Stimulated activated CD4-positive, alpha-beta T cell treated with anti-CD3 and anti-CD28 coated beads, Interleukin-2, amount 100 ng/mL, for 48 hours (primary cell): ENCODE measurements at regions not wholly inside any gene's neighbourhood (a gene's known extent, or its start where the extent isn't known, plus 50 kb on each side); places are given as distances from the start of the nearest gene placed in this dataset.

Experiments used
- DNase-seq, 2 donors: peaks; one replicate each; pipeline ENCODE4 v3.0.0-alpha.2; 2020

- no peak for DNase-seq
Observed at GRCh38 chr11:116099541-116099940, 595.3 kb upstream of the CADM1 start.

GRCh38 chr11:116096272-116096995 lies 592.2 kb upstream of the CADM1 start:
- no peak for DNase-seq

DNA sequence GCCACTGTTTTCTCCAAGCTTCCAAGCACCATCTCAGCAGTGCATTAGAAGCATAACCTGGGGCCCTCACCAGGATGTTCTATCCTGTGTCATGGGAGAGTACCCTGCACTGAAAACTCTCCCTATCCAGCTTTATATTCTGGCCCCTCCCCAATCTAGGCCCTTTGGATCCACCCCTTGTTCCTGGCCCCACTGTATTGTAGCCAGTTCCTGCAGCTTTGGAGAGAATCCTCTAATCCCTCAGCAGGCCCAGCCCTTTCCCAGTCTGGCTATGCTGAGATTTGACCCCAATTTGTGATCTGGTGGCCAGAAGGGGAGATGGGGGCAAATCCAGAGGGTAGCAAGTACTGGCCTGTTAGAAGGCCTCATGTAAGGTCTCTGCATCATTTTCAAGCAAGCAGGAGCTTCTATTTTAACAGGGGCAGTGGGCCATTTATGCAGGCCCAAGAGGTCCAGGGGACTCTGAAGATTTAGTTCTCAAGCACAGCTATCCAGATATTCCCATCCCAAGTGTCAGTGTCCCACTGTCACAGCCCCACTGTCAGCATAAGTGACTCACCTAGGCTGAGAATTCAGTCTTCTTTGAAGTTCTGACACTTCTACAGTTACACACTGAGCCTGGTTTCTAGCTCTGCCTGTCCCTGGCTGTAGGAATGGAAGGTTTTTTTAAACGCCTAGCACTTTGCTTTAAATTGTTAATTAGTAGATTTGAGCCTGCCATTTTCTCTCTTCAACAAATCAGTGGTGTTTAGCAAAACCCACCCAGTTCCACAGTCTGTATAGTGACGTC lies 589.5 kb upstream of the CADM1 start:
- no peak for DNase-seq

DNA sequence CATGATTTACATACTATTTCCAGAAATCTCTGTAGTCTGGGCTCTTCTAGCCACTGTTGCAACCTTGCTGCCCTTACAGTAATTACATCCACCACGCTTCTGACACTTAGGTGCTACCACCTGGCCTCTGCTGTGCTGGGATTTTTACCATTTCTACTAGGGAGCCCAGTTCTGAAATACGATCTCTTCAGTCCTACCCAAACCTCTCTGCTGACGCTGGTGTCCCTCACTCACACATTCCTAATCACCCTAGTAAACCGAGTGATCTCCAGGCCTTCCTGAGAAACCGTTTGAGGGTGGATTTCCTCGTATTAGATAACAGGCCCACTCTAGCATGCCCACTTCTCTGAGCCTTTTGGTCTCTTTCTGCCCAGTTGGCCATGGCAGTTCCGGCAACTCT lies 588.9 kb upstream of the CADM1 start:
- no peak for DNase-seq

DNA sequence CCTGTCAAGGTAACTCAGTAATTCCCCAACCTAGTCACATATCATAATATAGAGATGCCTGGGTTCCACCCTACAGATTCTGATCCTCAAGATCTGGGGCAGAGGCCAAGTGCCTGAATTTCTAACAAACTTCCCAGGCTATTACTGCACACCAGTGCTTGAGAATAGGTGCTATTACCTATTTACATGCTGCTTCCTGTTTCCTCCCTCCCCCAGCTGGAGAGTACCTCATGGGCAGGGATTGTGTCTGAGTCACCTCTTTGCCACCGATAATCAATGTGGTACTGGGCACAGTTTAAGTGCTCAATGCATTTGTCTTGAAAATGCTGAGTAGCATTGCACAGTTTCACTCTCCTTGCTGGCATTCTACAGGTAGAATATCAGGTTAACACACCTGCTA lies 582.2 kb upstream of the CADM1 start:
- DNase-seq = no peak

DNA sequence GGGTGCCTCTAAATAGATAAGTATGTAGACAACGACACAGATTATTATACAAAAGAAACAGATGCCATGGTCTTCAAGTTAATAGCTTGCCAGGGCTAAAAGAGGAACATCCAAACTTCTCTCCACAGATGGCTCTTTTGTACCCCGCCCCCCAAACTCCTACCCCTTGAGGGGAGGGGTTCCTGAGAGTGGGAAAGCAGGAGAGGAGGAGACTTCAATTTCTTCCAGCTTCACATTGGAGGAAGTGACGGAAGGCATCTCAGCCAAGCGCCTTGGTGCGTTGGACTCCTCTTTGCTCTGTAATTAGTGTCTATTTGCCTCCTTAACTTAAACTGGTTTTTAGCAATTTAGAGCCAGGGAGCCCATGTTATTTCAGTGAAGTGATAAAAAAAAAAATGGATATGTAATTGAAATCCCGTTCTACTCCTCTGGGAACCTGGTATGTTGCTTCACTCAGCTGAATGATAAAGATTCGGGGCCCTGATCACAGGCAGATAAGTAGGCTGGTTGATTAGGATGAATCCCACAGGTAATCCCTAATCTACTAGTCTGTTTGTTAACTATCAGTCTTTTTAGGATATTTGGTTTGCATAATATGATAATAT lies 580.9 kb upstream of the CADM1 start:
- no peak for DNase-seq

DNA sequence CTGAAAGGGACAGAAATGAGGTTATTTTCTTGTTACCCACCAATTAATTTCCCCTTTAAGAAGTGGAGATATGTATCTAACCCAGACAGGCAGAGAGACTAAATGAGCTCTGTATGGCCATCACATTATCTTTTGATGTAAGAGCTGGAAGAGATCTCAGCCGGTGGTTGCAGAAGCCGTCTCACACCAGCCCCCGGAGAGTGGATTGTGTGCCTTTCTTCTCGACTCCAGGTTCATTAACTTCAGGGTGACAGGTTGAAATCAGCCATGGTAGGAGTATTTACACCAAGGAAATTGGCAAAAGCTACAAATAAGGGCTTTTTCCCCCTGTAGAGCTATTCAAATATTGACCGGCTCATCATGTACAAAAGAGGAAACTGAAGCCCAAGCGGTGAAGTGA lies 580.3 kb upstream of the CADM1 start:
- no peak for DNase-seq

DNA sequence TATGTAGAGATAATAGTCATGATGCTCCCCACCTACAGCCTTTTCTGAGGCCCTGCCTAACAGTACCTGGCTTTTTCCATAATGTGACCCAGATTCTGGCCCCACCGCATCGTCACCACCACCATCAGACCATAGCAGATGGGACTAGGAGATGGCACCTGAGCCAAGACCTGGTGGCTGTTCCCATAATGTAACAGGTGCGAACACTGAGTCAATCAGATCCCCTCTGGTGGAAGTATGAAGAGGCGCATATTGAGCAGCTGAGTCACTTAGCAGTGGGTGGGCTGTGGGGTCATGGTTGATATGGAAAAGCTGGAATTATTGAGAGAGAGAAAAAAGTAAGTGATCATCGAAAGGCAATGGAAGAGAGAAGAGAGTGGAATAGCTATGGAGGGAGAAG lies 578.0 kb upstream of the CADM1 start:
- DNase-seq = no peak

GRCh38 chr11:116079580-116079979 lies 575.4 kb upstream of the CADM1 start:
- DNase-seq = no peak

- DNase-seq = no peak
Observed at GRCh38 chr11:116078101-116078591, 573.9 kb upstream of the CADM1 start.

- DNase-seq = no peak
Observed at GRCh38 chr11:116077092-116077491, 572.9 kb upstream of the CADM1 start.

- no peak for DNase-seq
Observed at GRCh38 chr11:116073854-116074837, 569.9 kb upstream of the CADM1 start.

GRCh38 chr11:116072601-116073410 lies 568.6 kb upstream of the CADM1 start:
- no peak for DNase-seq

- no peak for DNase-seq
Observed at GRCh38 chr11:116072133-116072532, 567.9 kb upstream of the CADM1 start.

GRCh38 chr11:116071241-116071640 lies 567.0 kb upstream of the CADM1 start:
- DNase-seq = no peak

GRCh38 chr11:116070520-116070919 lies 566.3 kb upstream of the CADM1 start:
- no peak for DNase-seq

DNA sequence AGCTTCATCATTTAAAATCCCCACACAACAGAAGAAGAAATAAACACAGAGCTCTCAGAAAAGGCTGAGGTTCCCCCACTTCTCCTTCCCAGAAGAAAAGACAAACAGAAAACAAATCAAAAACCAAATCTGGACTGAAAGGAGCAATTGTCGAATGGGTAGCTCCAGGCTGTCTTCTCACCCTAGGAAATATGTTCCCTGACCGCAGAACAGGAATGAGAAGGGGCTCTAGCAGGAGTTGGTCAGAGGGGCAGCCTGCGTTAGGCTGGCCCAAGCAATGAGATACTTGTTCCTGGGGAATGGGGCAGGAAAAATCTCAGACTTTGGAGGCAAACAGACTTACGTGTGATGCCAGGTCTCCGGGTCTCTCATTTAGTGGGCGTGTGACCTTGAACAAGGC lies 562.6 kb upstream of the CADM1 start:
- no peak for DNase-seq

GRCh38 chr11:116065986-116066385 lies 561.8 kb upstream of the CADM1 start:
- DNase-seq = no peak

- DNase-seq = no peak
Observed at GRCh38 chr11:116065191-116065895, 561.1 kb upstream of the CADM1 start.

- DNase-seq = no peak
Observed at GRCh38 chr11:116062490-116063171, 558.4 kb upstream of the CADM1 start.

DNA sequence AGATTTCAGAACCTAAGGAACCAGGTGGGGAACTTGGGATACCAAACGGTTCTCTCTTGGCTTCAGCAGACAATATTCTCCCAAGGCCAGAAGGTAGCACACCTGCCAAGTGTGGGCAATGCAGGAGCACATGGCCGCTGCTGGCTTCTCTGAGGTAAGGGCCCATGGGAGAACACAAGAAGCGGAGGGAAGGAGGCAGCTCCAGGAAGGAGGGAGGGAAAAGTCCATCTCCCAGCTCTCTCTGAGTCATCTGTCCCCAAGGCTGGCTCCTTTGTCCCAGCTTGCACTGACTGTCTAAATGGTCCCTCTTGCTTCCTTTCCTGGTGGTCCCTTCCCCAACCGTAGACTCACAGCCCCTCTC lies 557.9 kb upstream of the CADM1 start:
- no peak for DNase-seq
